HG02623 (cell line): ENCODE measurements at regions not wholly inside any gene's neighbourhood (a gene's known extent, or its start where the extent isn't known, plus 50 kb on each side); places are given as distances from the start of the nearest gene placed in this dataset.
"Not testable (repeated sequence)": the region's sequence is repeated elsewhere in the genome, so short reads cannot be mapped to it uniquely, and the experiment has no call there.

Source experiments
- ATAC-seq: cut with Tn5 transposase; IDR thresholded peaks from one replicate; pipeline ENCODE4 v1.9.1; 2021; ENCODE audit warnings: moderate library complexity; ENCODE audit not compliant: unreplicated experiment

DNA sequence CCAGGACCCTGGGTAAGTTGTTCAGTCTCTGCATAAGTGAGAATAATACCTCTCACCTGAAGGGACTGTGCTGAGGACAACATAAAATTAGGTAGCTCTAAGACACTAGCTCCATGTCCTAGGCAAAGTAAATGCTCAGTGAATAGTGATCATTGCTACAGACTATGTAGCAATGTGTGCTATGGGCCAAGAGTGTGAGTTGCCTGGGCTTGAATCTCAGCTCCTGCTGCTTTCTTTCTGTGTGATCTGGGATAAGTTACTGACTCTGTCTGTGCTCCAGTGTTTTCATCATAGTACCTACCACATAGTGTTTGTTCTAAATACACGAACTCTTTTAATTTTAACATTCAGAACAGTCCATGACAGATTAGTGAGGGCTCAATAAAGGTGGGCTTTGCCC, 81.1 kb upstream of the MFGE8 start:
- ATAC-seq = no peak

DNA sequence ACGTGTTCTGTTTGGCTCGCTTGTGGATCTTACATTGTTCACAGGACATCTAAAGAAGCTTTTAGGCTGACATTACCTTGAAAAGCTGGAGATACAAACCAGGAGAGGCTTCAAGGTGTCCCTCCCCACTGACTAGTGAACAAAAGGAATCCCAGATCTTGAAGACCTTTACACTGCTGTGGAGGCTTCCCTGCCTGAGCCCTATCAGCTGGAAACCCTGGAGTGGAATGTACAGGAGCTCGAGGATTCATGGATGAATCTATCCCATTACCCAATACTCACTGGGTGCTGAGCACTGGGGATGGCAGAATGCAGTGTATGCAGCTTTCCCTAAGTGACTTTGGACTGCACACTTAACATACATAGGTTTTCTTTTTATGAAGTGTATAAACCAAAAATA, 82.3 kb upstream of the MFGE8 start:
- ATAC-seq = no peak

DNA sequence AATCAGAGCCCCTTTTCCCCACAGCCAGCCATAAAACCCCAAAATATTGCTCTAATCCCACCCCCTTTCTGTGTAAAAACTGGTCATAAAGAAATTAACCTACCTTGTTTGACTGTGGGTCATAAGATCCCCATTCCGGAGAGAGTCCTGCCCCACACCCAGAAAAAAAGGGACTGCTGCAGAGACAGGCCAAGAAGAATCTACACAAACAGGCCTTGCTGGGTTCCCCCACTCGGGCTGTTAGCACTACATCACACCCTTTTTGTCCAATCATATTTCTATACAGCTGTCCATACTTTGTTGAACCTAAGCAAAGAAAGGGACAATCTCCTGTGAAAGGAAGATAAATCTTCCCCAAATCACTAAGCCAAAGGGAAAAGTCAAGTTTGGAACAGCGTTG, 84.4 kb upstream of the MFGE8 start:
- no peak for ATAC-seq

DNA sequence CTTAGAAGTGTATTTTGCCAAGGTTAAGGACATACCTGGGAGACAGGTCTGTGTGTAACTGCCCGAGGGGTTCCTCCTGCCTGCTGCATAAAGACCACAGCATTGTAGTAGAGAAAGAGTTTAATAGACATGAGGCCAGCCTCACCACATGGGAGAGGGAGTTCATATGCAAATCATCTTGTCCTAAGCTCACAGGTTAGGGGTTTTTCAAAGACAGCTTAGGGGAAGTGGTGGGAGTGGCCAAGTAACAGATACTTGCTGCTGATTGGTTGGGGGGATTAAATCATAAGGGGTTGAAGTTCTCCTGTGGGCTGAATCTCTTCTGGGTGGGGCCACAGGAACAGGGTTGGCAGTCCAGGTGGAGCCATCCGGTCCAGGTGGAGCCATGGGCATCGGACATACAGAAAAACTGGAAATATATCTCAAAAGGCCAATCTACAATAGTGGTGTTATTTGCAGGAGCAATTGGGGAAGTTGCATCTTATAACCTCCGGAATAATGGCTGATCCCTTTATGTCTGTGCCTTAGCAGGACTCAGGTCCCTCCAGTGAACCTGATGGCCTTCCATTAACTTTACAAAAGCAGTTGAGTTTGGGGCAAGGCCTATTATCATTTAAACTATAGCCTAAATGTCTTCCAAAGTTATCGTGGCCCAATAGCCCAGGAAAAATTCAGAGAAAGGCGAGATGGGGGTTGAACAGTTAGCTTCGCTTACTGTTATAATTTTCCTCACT, 86.0 kb upstream of the MFGE8 start:
- no peak for ATAC-seq

DNA sequence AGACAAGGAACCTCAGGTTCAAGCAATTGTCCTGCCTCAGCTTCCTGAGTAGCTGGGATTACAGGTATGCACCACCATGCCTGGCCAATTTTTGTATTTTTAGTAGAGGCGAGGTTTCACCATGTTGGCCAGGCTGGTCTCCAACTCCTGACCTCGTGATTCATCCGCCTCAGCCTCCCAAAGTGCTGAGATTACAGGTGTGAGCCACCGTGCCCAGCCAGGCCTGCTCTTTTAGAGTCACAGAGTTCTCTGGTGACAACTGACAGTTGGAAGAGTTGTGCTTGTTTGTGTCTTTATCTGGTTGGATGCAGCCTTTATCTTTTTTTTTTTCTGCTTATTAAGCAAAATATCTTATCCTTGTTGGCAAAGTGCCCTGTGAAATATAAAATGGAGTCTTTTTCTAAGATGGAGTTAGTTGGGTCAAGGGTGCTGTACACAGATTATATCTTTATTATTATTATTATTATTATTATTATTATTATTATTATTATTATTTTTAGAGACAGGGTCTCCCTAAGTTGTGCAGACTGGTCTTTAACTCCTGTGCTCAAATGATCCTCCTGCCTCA, 86.5 kb upstream of the ABHD2 start:
- ATAC-seq = not testable (repeated sequence)

DNA sequence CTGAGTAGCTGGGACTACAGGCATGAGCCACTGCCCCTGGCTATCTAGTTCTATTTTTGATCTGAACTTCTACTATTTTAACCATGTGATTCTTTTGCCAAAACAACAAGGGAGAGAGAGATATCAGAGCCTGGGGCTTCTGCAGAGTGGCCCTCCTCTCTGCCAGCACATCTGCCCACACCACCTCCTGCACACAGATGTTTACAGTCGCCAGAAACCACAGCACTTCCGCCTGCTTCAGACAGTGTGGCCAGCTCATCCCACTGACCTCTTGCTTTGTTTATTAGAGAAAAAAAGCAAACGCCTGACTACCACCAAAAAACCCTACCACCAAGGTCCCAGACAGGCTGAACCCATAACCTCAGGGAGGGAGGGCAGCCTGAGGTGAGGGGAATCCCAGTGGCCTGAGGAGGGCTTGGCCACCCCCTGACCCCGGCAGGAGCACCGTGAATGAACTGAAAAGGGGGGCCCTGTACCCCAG, 85.9 kb upstream of the ABHD2 start:
- peak; percentile 64 for ATAC-seq

DNA sequence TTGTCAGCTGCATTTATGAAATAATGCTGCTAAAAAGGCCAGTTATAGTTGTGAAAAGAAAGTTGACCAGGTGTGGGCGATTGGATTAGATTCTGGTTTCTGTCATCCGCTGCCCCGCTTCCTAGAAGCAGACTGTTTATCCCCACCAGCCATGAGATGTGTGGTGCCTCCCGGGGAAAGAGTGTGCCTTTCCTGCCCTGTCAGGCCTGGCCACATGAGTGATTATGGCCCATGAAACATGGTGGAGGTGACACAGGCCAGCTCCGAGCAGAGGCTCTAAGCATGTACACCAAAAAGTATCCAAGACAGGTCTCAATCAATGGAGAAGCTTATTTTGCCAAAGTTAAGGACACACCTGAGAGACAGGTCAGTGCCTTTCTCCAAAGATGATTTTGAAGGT, 85.4 kb upstream of the ABHD2 start:
- ATAC-seq = no peak

DNA sequence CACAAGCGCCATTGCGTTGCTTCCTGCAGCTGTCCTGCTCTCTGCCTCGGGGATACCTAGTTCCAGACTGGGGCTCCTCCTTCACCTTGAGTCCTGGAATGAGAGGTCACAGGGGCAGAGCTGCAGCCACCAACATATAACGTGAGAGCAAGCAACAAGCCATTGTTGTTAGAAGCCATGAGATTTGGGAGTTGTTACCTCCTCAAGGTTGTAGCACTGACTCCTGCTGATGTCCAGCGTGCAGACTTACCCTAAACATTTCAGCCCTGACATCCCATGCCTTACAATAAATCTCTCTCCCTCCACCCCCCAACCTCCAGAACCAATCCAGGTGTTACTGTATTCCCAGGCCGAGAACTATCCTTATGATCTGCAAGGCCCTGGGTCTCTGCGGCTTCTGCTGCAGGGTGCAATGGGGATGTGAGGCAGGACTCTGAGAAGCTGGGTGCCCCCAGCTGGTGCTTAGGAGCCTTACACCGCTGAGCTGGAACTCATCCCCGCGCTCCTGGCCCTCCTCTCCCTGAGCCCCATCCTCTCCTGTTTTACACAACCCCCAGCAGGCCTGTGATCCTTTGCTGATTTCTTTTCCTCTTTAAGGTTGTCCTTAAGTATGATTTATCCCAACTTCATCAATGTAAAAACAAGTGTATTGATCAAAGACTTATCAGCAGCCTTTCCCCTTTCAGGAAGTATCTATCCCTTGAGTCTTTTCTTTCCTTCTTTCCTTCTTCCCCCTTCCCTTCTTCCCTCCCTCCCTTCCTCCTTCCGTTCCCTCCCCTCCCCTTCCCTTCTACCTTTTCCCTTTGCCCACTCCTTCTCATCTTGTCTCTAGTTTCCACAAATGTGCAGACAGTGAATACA, 84.2 kb upstream of the ABHD2 start:
- no peak for ATAC-seq

DNA sequence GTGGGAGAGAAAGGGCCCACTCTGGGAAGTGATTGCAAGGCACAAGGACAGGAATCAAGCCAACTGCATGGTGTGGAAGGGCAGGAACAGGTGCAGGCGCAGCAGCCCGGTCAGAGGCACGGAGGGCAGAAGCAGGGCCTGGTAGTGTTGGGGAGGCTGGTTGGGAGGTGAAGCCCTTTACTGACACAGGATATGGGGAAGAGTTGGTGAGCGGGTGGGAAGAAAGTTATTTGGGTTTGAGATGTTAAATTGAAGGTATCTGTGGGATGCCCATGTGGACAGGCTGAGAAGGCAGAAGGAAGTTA, 83.6 kb upstream of the ABHD2 start:
- ATAC-seq = no peak

DNA sequence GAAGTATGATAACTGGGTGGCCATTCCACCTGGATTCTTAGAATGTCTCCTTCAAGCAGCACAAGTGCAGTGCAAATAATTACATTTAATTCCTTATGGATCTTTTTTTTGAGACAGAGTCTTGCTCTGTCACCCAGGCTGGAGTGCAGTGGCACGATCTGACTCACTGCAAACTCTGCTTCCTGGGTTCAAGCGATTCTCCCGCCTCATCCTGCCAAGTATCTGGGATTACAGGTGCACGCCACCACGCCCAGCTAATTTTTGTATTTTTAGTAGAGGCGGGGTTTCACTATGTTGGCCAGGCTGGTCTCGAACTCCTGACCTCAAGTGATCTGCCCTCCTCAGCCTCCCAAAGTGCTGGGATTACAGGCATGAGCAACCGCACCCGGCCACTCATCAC, 80.7 kb upstream of the ABHD2 start:
- not testable (repeated sequence) for ATAC-seq

DNA sequence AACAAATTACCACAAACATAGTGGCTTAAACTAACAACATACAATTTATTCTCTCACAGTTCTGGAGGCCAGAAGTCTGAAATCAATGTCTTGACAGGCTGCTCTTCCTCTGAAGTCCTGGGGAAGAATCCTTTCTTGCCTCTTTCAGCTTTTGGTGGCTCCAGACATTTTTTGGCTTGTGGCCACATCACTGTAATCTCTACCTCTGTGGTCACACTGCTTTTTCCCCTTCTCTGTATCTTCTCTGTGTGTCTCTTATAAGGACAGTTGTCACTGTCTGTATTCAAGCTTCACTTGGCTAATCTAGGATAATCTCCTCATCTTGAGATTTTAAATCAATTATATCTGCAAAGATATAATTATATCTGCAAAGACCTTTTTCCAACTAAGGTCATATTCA, 80.3 kb upstream of the ABHD2 start:
- no peak for ATAC-seq

DNA sequence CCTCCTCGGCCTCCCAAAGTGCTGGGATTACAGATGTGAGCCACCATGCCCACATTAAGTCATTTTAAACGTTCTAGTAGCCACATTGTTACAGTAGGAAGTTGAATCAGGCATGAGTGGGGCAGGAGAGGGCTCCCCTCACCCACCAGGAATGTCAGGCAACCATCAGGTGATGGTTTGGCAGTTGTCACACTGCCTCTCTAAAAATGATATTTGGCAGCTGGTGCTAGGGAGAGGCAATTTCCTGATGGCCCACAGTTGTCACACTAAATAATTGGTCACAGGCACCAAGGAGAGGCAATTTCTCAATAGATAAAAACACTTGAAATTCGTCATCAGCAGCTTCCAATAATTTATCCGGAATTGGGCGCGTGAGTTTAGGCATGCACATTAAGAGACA, 79.2 kb upstream of the ABHD2 start:
- no peak for ATAC-seq

DNA sequence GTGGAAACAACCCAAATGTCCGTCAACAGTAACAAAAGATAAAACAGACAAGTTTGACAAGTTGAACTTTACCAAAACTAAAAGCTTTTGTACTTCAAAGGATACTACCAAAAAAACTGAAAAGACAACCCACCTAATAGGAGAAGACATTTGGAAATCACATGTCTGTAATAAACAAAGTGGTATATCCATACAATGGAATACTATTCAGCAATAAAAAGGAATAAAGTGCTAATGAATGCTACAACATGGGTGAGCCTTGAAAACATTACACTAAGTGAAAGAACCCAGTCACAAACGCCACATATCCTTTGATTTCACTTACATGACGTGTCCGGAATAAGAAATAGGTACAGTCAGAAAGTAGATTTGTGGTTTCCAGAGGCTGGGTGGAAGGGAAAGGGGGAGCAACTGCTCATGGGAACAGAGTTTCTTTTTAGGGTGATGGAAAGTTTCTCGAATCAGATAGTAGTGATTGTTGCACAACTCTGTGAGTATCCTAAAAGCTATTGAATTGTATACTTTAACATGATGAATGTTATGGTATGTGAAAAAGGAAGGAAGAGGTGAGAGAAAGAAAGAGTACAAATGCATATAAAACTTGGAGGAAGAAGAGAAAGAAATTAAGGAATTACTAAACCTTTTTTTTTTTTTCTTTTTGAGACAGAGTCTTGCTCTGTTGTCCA, 72.7 kb upstream of the ABHD2 start:
- ATAC-seq = no peak

DNA sequence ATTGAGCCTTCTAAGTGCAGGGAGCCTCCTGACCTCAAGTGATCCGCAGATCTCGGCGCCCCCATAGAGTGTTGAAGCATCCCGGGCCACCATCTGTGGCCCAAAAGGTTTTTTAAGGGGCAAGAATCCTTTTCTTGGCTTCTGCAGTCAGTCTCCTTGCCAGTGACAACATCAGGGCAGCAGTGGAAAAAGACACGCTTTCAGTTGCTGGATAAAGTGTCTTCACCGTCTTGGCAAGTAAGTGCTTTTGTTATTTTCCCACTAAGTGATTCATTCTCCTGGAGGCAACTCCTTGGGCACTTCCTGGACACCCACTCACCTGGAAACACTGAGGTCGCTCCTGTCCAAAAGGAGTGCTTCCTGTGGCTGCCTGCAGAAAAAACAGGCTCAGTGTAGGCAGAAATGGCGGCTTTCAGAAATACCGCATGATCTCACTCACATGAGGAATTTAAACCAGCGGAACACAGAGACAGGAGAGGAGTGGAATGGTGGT, 71.7 kb upstream of the ABHD2 start:
- ATAC-seq = no peak

DNA sequence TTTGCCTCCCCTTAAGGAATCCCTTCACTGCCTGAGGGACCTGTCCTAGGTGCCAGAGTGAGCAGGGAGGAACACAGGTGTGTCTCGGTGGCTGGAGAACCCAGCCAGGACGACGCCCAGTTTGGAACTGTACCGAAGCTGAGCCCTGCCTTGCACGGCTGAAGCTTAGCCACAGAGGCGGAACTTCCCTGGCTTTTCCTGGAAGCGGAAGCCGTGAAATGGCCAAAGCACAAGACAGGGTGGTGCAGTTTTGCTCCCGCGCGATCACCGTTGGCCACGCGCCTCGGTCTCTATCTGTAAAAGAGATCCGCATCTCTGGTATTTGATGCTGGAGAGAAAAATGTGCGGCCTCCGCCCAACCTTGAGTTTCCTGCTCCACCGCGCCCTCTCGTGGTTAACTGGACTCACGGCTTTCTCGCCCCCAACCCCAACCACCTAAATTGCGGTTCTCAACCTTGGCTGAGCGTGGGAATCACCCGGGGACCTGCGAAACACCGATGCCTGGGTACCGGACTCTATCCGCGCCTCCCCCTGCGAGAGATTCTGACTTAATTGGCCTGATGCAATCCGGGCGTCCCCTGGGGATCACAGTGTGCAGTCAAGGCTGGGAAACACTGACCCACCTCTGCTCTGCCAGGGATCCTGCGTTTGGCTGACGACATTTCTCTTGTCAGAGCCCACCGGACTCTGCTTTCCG, 70.7 kb upstream of the ABHD2 start:
- ATAC-seq = peak; percentile 57

DNA sequence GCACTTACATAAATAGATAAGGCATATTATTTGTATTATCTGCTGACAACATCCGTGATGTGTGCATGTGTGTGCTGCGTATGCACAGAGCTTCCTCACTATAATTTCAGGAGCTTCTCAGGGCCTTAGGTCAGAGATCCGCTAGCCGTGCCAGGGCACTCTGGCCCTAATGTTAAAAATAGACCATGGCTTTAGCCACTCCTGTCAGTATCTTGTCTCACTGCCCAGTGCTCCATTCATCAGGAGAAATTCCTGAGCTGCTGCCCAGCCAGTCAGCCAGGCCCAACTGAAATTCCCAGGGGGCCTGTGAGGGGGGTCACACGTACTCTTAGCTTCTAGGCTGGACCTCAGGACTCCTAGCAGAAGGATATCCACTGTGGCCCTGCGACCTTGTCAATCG, 70.0 kb upstream of the ABHD2 start:
- ATAC-seq = no peak

DNA sequence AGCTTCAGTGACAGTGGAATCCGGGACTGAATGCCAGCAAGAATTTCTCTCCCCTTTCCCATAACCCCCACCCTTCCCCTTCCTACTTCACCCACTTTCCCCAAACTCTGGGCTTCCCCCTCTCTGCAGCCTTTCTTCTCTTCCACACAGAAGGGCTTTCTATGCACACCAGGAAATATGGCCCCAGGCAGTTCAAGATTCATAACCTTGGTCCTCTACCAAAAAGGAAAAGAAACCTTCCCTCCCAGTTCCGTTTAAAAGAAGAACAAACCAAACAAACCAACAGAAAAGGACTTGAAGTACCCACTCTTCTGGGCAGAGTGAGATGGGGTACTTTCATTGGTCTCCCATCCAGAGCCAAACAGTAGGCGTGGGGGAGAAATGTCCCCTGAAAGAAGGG, 68.8 kb upstream of the ABHD2 start:
- ATAC-seq = no peak

DNA sequence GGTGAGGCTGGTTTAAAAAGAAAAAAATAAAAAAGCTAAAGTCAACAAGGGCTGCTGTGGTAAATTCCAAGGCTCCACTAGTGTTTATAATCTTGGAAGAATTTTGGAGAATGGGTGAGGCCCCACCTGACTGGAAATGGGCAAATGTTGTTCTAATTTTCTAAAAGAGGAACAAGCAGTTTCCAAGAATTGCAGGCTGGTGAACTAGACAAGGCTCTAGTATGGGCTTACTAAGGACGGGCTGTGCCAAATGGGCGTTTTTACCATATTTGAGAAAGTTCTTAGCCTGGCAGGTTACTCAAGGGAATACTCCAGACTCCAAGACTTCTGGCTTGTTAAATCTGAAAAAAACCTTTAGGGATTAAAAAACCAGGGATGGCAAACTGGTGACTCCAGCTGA, 67.0 kb upstream of the ABHD2 start:
- ATAC-seq = no peak

DNA sequence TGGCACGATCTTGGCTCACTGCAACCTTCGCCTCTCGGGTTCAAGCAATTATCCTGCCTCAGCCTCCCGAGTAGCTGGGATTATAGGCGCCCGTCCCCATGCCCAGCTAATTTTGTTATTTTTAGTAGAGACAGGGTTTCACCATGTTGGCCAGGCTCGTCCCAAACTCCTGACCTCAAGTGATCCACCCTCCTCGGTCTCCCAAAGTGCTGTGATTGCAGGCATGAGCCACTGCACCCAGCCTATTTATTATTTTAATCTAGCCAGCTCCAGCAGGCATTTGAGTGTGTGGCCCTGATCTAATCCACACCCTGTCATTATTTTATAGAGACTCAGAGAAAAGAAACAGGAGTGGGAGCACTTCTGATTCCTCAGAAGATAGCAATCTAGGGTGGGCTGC, 66.4 kb upstream of the ABHD2 start:
- ATAC-seq = not testable (repeated sequence)

DNA sequence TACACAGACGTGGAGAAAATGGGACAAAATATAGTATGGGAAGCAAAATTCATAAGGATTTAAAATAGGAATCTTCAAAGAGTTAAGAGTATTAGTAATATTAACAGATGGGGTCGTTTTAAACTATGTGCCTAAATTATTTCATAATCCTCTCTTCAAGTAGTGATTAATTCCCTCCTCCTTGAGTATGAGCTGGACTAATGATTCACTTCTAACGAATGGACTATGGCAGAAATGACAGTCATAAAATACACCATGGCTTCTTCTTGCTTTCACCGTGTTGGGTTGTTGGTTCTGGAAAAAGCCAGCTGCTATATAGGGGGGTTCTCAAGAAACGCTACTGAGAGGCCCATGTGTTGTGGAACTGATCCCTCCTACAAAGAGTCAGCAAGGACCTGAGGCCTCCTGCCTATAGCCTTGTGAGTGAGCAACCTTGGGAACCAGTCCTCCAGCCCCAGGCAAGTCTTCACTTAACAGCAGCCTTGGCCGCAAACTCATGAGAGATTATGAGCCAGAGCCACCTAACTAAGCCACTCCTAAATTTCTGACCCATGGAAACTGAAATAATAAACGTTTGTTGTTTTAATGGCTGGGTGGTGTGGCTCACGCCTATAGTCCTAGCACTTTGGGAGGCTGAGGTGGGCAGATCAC, 64.8 kb upstream of the ABHD2 start:
- no peak for ATAC-seq
